SH-SY5Y (cell line): ENCODE measurements at regions not wholly inside any gene's neighbourhood (a gene's known extent, or its start where the extent isn't known, plus 50 kb on each side); places are given as distances from the start of the nearest gene placed in this dataset.

Source experiments
- GATA2 ChIP-seq: IDR thresholded peaks from 2 replicates; pipeline ENCODE4 v1.6.1; 2011; ENCODE audit warnings: mild to moderate bottlenecking, low read depth, low read length
- GATA3 ChIP-seq: IDR thresholded peaks from 2 replicates; pipeline ENCODE4 v1.6.1; 2011; ENCODE audit warnings: low read depth, mild to moderate bottlenecking, low read length, moderate library complexity

DNA sequence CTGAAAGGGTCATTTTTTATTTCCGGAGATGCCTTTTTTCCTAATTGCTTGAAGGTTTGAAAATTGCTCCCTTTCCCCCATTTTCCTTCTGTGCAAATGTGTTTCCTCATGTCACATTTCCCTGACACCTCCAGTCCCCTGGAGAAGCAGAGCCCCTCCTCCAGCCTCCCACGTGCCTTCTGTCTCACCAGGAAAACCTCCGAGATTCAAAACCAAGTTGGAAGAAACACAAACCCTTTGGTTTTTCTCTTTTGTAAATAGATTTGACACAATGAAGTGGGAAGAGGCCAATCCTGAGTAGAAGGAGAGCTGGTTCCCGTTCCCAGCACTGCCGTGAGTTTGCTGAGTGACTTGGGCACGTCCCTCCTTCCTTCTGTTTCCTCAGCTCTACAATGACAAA is 125.4 kb upstream of the MYCN start:
- TF ChIP-seq GATA2 (no peak), GATA3 (no peak)
